SK-N-MC (cell line): ENCODE measurements at regions not wholly inside any gene's neighbourhood (a gene's known extent, or its start where the extent isn't known, plus 50 kb on each side); places are given as distances from the start of the nearest gene placed in this dataset.

Source experiments
- DNase-seq: peaks from one replicate; pipeline ENCODE4 v3.0.0-alpha.2; 2011; ENCODE audit warnings: low read depth, low spot score
- H3K27ac ChIP-seq: fragments of 200-600 bp; sonication (generic); 2 replicates; pipeline ENCODE4 v1.5.1; 2016; ENCODE audit warnings: mixed run types
- H3K36me3 ChIP-seq: fragments of 200-600 bp; sonication (generic); 2 replicates; pipeline ENCODE4 v1.6.1; 2017; ENCODE audit warnings: antibody characterized with exemption, low read length, mixed read lengths; ENCODE audit not compliant: insufficient read depth
- H3K4me3 ChIP-seq: fragments of 200-600 bp; sonication (generic); 2 replicates; pipeline ENCODE4 v1.5.1; 2016
- H3K9ac ChIP-seq: fragments of 200-600 bp; sonication (generic); 2 replicates; pipeline ENCODE4 v1.8.0; 2017; ENCODE audit warnings: mixed run types, mixed read lengths; ENCODE audit not compliant: insufficient read length
- H3K9me3 ChIP-seq: fragments of 200-600 bp; sonication (generic); 2 replicates; pipeline ENCODE4 v1.6.1; 2017; ENCODE audit warnings: low read depth, mild to moderate bottlenecking, antibody characterized with exemption, low read length, moderate library complexity, mixed read lengths
- EZH2 ChIP-seq: fragments of 200-600 bp; sonication (generic); IDR thresholded peaks from one replicate; pipeline ENCODE4 v1.6.1; 2017; ENCODE audit warnings: antibody characterized with exemption
- FOXP2 ChIP-seq: optimal IDR thresholded peaks from 2 replicates; pipeline ENCODE3; 2011; ENCODE audit warnings: mild to moderate bottlenecking, moderate library complexity; ENCODE audit not compliant: insufficient read depth; ENCODE audit errors: extremely low read length, control extremely low read depth
- POLR2AphosphoS5 ChIP-seq: IDR thresholded peaks from 2 replicates; pipeline ENCODE4 v1.6.1; 2012; ENCODE audit warnings: mild to moderate bottlenecking, low read depth, low read length, borderline replicate concordance

DNA sequence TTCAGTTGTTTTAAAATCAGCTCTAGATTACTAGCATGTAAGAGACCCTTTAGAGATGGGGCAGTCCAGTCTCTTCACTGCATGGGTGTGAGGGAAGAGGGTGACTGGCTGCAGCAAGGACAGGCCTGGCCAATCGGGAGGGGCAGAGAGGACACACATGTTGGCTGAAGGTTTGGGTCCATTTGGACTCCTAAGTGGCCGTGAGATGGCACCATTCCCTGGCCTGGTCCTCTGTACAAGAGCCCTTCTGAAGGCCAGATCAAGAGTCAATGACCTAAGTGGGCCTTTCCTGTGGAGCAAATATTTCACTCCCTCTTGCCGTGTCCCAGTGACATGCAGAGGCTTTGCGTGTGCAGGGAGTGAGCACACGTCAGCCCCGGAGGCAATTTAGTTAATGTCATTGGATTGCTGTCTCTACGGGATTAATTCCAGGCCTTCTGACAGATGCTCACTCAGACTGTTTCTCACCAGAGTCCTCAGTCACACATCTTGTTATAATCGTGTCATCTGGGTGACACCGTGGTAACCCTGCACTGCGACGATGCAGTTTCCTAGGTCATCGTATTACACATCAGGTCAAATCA lies 613.0 kb downstream of the NPHP4 start:
- Histone ChIP-seq H3K4me3 (no peak overlapping the region), H3K9ac (no peak overlapping the region), H3K27ac (no peak overlapping the region), H3K36me3 (no peaks in the 10 kb centered on the region), H3K9me3 (no peaks in the 10 kb centered on the region)
- TF ChIP-seq EZH2 (no peak), FOXP2 (no peak), POLR2AphosphoS5 (no peak)
- DNase-seq, result no peak

GRCh38 chr1:5376538-5377247 lies 615.5 kb downstream of the NPHP4 start:
- Histone ChIP-seq H3K36me3 (no peaks in the 10 kb centered on the region), H3K27ac (no peak overlapping the region), H3K9ac (no peak overlapping the region), H3K9me3 (no peaks in the 10 kb centered on the region), H3K4me3 (no peak overlapping the region)
- TF ChIP-seq POLR2AphosphoS5 (no peak), EZH2 (no peak), FOXP2 (no peak)
- no peak for DNase-seq

DNA sequence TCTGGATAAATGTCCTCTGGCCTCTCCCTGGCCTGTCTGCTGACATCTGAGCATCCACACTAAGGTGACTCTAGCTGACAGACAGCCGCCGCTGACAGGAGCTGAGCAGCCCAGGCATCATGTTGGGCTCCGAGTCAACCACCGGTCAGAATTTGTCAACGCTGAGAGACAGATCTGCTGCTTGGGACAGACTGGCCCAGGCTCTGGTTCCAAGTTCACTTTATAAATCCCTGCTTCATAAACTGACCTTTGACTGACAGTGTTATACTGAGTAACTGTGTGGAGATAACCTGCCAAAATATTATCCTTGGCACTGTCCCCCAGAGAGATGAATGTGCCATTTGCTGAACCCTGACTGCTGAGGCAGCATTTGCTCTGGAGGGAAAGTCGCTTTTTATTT lies 616.7 kb downstream of the NPHP4 start:
- Histone ChIP-seq H3K36me3 (no peaks in the 10 kb centered on the region), H3K9ac (no peak overlapping the region), H3K27ac (no peak overlapping the region), H3K4me3 (no peak overlapping the region), H3K9me3 (no peaks in the 10 kb centered on the region)
- no peak for TF ChIP-seq FOXP2
- TF ChIP-seq POLR2AphosphoS5, result no peak
- no peak for TF ChIP-seq EZH2
- no peak for DNase-seq

- DNase-seq, result no peak
- no peaks in the 10 kb centered on the region for H3K36me3 ChIP-seq
- H3K9ac ChIP-seq, result no peak overlapping the region
- no peaks in the 10 kb centered on the region for H3K9me3 ChIP-seq
- TF ChIP-seq EZH2 (no peak), POLR2AphosphoS5 (no peak), FOXP2 (no peak)
- H3K4me3 ChIP-seq, result no peak overlapping the region
- no peak overlapping the region for H3K27ac ChIP-seq
Observed at GRCh38 chr1:5374192-5374591, 618.0 kb downstream of the NPHP4 start.

- DNase-seq, result no peak
- Histone ChIP-seq H3K4me3 (no peak overlapping the region), H3K9ac (no peak overlapping the region), H3K36me3 (no peaks in the 10 kb centered on the region), H3K9me3 (no peaks in the 10 kb centered on the region), H3K27ac (no peak overlapping the region)
- no peak for TF ChIP-seq POLR2AphosphoS5
- no peak for TF ChIP-seq EZH2
- TF ChIP-seq FOXP2, result no peak
Observed at GRCh38 chr1:5373281-5373680, 618.9 kb downstream of the NPHP4 start.

DNA sequence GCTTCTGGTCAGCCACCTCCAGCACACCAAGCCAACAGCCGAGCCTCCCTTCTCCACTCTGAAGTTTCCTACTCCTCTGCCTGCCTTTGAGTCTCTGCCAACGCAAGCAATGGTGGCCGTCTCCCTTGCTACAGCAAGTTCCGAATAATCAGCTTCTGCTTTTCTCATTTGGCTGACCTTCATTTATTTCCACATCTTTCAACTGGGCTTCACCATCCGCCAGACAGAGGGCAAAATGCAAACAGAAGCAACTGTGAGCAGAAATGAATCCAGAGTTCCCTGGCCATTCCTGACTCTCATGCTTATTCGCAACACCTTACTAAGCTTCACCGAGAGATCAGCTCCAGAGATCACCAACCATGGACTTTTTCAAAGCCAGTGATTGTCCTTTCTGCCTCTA lies 621.0 kb downstream of the NPHP4 start:
- Histone ChIP-seq H3K36me3 (no peaks in the 10 kb centered on the region), H3K9me3 (no peaks in the 10 kb centered on the region), H3K4me3 (no peak overlapping the region), H3K9ac (no peak overlapping the region), H3K27ac (no peak overlapping the region)
- no peak for TF ChIP-seq POLR2AphosphoS5
- TF ChIP-seq FOXP2, result no peak
- DNase-seq, result no peak

GRCh38 chr1:5370311-5370710 lies 621.9 kb downstream of the NPHP4 start:
- Histone ChIP-seq H3K4me3 (no peak overlapping the region), H3K9ac (no peak overlapping the region), H3K36me3 (no peaks in the 10 kb centered on the region), H3K27ac (no peak overlapping the region), H3K9me3 (no peaks in the 10 kb centered on the region)
- DNase-seq, result no peak
- TF ChIP-seq POLR2AphosphoS5, result no peak
- TF ChIP-seq FOXP2, result no peak
- TF ChIP-seq EZH2, result no peak

- Histone ChIP-seq H3K9ac (no peak overlapping the region), H3K4me3 (no peak overlapping the region), H3K9me3 (no peaks in the 10 kb centered on the region), H3K36me3 (no peaks in the 10 kb centered on the region), H3K27ac (no peak overlapping the region)
- TF ChIP-seq EZH2, result no peak
- DNase-seq, result no peak
Observed at GRCh38 chr1:5369223-5369622, 623.0 kb downstream of the NPHP4 start.

DNA sequence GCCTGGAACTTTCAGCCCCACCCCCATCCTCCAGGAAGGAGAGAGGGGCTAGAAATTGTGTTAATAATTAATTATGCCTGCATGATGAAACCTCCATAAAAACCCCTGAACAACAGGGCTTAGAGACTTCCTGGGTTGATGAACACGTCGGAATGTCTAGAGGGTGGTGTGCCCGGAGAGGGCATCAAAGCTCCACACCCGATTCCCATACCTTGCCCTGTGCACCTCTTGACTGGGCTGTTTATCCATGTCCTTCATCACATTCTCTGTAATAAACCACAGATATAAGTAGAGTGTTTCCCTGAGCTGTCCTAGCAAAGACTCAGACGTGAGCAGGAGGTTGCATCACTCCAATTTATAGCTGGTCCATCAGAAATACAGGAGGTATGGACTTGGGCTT lies 624.0 kb downstream of the NPHP4 start:
- TF ChIP-seq POLR2AphosphoS5 (no peak), EZH2 (no peak), FOXP2 (no peak)
- Histone ChIP-seq H3K27ac (no peak overlapping the region), H3K9me3 (no peaks in the 10 kb centered on the region), H3K4me3 (no peak overlapping the region), H3K9ac (no peak overlapping the region), H3K36me3 (no peaks in the 10 kb centered on the region)
- no peak for DNase-seq
